ENCODE measurements at regions not wholly inside any gene's neighbourhood (a gene's known extent, or its start where the extent isn't known, plus 50 kb on each side); places are given as distances from the start of the nearest gene placed in this dataset.

DNA sequence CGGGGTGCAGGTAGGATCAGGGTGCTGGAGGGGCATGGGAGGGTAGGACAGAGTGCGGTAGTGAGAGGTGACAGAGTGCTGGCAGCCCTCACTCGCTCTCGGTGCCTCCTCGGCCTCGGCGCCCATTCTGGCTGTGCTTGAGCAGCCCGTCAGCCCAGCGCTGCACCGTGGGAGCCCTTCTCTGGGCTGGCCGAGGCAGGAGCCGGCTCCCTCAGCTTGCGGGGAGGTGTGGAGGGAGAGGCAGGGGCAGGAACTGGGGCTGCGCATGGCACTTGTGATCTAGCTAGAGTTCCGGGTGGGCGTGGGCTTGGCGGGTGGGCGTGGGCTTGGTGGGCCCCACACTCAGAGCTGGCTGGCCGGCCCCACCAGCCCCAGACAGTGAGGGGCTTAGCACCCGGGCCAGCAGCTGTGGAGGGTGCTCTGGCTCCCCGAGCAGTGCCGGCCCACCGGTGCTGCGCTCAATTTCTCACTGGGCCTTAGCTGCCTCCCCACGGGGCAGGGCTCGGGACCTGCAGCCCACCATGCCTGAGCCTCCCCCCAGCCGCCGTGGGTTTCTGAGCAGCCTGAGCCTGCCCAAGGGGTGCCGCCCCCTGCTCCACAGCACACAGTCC lies 112.8 kb upstream of the DUSP22 start:
- no peak for TF ChIP-seq EZH2phosphoT487 (IDR thresholded peaks at IDR 0.05; ENCODE audit: borderline replicate concordance, low read depth)
- TF ChIP-seq, protein P1, sequence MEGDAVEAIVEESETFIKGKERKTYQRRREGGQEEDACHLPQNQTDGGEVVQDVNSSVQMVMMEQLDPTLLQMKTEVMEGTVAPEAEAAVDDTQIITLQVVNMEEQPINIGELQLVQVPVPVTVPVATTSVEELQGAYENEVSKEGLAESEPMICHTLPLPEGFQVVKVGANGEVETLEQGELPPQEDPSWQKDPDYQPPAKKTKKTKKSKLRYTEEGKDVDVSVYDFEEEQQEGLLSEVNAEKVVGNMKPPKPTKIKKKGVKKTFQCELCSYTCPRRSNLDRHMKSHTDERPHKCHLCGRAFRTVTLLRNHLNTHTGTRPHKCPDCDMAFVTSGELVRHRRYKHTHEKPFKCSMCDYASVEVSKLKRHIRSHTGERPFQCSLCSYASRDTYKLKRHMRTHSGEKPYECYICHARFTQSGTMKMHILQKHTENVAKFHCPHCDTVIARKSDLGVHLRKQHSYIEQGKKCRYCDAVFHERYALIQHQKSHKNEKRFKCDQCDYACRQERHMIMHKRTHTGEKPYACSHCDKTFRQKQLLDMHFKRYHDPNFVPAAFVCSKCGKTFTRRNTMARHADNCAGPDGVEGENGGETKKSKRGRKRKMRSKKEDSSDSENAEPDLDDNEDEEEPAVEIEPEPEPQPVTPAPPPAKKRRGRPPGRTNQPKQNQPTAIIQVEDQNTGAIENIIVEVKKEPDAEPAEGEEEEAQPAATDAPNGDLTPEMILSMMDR (IDR thresholded peaks at IDR 0.05) = no peak
- TF ChIP-seq EP300 (IDR thresholded peaks at IDR 0.05; ENCODE audit: borderline replicate concordance in 1 of 2, low read depth in 1 of 2, low read length in 1 of 2) = no peak

All from SK-N-SH (cell line).